Large intestine (tissue), 3 donors: ENCODE measurements at regions not wholly inside any gene's neighbourhood (a gene's known extent, or its start where the extent isn't known, plus 50 kb on each side); places are given as distances from the start of the nearest gene placed in this dataset.

Source experiments
- DNase-seq, 2 donors: peaks; one replicate each; pipeline versions ENCODE4 v3.0.0 to v3.0.0-alpha.2; 2013
- H3K27ac ChIP-seq: one replicate; pipeline ENCODE4 v1.5.1; 2013; ENCODE audit warnings: low read length
- H3K27me3 ChIP-seq: 2 replicates; pipeline ENCODE4 v1.6.1; 2013; ENCODE audit warnings: low read length; ENCODE audit not compliant: control insufficient read depth, insufficient read depth
- H3K36me3 ChIP-seq: 2 replicates; pipeline ENCODE4 v1.6.1; 2013; ENCODE audit warnings: low read length; ENCODE audit not compliant: control insufficient read depth, insufficient read depth
- H3K4me1 ChIP-seq: one replicate; pipeline ENCODE4 v1.6.1; 2013; ENCODE audit warnings: low read length; ENCODE audit not compliant: control insufficient read depth, insufficient read depth
- H3K4me3 ChIP-seq: one replicate; pipeline ENCODE4 v1.5.1; 2013; ENCODE audit warnings: low read length
- H3K9me3 ChIP-seq: one replicate; pipeline ENCODE4 v1.6.1; 2013; ENCODE audit warnings: mild to moderate bottlenecking, low read depth, low read length, moderate library complexity; ENCODE audit not compliant: control insufficient read depth
- WGBS: methylation state at CpG from one replicate; pipeline ENCODE4 v1.1.5; 2013; ENCODE audit warnings: low lambda C conversion rate; ENCODE audit not compliant: insufficient coverage; 5-methylcytosine and 5-hydroxymethylcytosine counted together

DNA sequence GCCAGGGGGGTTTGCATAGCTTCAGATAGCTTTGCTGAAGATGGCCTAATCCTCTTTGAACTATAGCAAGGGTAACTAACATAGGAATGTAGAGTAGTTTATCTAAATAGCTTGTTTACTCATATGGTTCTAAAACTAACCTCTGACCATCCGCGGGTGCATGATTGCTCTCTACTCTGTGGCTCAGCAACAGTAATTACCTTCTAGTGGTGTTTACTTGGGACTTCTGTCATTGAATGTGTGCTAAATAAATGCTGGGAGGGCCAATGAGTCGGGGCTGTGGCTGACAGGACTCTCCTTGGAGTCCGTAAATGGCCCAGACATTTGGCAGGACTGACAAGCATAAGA is 1461.9 kb downstream of the UQCRFS1 start:
- no CpG with 5 or more reads among the region's 4 CpGs for WGBS
- DNase-seq = no peak
- no peak overlapping the region for H3K27ac ChIP-seq
- no peak overlapping the region for H3K4me3 ChIP-seq
- no peaks in the 10 kb centered on the region for H3K27me3 ChIP-seq
- H3K4me1 ChIP-seq = no peaks in the 10 kb centered on the region
- peaks cover 3% of the 10 kb centered on the region for H3K9me3 ChIP-seq
- no peaks in the 10 kb centered on the region for H3K36me3 ChIP-seq

GRCh38 chr19:27750391-27751043 is 1462.4 kb downstream of the UQCRFS1 start:
- H3K27me3 ChIP-seq = no peaks in the 10 kb centered on the region
- no peak for DNase-seq
- H3K36me3 ChIP-seq = no peaks in the 10 kb centered on the region
- peaks cover 3% of the 10 kb centered on the region for H3K9me3 ChIP-seq
- no peak overlapping the region for H3K27ac ChIP-seq
- no peaks in the 10 kb centered on the region for H3K4me1 ChIP-seq
- no CpG with 5 or more reads among the region's 6 CpGs for WGBS
- no peak overlapping the region for H3K4me3 ChIP-seq

DNA sequence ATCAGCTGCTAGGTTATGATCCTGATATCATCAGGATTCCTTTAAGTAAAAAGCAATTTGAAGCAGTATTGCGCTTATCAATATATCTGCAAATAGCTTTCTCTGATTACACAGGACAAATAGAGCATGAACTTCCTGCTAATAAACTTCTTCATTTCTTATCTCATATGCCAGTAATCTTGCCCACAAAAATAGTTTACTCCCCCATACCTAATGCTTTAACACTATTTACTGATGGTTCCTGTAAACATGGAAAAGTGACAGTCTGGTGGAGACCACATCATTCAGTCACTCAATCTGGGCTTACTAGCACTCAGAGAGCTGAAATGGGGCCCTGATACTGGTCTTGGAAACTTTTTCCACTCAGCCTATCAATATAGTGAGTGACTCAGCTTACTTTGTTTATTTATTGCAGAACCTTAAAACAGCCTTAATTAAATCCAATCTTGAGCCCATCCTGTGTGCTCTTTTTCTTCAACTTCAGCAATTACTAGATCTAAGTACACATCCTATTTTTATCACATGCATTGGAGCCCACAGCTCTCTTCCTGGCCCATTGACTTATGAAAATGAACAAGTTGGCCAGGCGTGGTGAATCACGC is 1464.3 kb downstream of the UQCRFS1 start:
- H3K36me3 ChIP-seq = no peaks in the 10 kb centered on the region
- 100% methylated on average over 1 of the region's 3 CpGs for WGBS
- H3K27ac ChIP-seq = no peak overlapping the region
- no peaks in the 10 kb centered on the region for H3K4me1 ChIP-seq
- H3K9me3 ChIP-seq = peaks cover 3% of the 10 kb centered on the region
- H3K4me3 ChIP-seq = no peak overlapping the region
- DNase-seq = no peak
- H3K27me3 ChIP-seq = no peaks in the 10 kb centered on the region

DNA sequence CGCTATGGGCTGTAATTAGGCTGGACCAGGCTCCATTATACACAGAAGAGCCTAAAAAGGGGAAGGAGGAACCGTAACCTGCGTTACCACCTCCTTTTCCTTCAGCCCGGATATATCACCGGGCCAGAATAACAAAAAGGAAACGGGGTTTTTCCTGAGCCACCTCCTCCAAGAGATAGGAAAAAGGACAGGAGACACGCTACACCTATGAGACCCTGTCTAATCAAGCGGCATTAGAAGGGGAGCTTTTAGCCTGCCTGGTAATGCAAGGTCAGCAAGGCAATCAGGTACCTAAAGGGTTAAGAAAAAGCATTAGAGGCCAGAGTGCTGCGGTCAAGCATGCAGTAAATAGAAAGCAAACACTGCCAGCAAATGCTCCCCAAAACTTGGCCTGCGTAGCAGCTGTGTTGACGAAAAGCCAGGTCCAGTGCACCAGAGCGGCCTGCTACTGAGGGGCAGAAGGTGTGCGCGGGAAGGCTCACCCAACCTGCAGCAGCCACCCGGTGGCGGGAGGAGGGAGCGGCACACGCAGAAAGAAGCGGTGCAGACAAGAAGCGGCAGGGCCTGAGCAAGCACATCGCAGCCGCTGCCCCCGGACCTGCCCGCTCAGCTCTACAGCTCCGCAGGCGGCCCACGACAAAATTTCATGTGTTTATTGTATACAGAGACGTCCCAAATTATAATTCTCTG is 1466.1 kb downstream of the UQCRFS1 start:
- no peaks in the 10 kb centered on the region for H3K4me1 ChIP-seq
- H3K36me3 ChIP-seq = no peaks in the 10 kb centered on the region
- H3K9me3 ChIP-seq = peaks cover 3% of the 10 kb centered on the region
- 47% methylated on average over 3 of the region's 28 CpGs for WGBS
- no peak for DNase-seq
- no peak overlapping the region for H3K4me3 ChIP-seq
- H3K27ac ChIP-seq = no peak overlapping the region
- H3K27me3 ChIP-seq = no peaks in the 10 kb centered on the region

DNA sequence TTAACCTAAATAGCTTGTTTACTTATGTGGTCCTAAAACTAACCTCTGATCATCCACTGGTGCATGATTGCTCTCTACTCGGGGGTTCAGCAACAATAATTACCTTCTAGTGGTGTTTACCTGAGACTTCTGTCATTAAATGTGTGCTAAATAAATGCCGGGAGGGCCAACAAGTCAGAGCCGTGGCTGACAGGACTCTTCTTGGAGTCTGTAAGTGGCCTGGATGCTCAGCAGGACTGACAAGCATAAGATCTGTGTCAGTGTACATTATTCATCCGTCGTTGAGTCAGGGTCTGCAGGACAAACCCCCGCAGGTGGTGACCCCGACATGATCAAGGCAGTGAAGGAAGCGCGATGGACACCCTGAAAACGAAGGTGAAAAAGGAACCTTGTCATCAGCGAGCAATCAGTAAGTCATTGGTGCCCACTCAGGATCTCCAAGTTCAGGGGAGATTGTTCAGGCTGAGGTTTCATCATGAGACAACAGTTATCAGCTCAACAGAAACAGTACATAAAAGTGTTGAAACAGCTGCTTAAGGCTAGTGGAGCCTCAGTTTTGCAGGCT is 1466.9 kb downstream of the UQCRFS1 start:
- Histone ChIP-seq H3K27me3 (no peaks in the 10 kb centered on the region), H3K36me3 (no peaks in the 10 kb centered on the region), H3K4me1 (no peaks in the 10 kb centered on the region), H3K4me3 (no peak overlapping the region), H3K27ac (no peak overlapping the region), H3K9me3 (peaks cover 3% of the 10 kb centered on the region)
- no CpG with 5 or more reads among the region's 11 CpGs for WGBS
- no peak for DNase-seq

- H3K4me3 ChIP-seq = no peak overlapping the region
- no peaks in the 10 kb centered on the region for H3K36me3 ChIP-seq
- WGBS = no CpG with 5 or more reads among the region's 10 CpGs
- no peaks in the 10 kb centered on the region for H3K27me3 ChIP-seq
- no peaks in the 10 kb centered on the region for H3K4me1 ChIP-seq
- H3K9me3 ChIP-seq = peaks cover 3% of the 10 kb centered on the region
- H3K27ac ChIP-seq = no peak overlapping the region
- no peak for DNase-seq
Observed at GRCh38 chr19:27744926-27745768, 1467.8 kb downstream of the UQCRFS1 start.

GRCh38 chr19:27742041-27742440 is 1470.9 kb downstream of the UQCRFS1 start:
- Histone ChIP-seq H3K27ac (no peak overlapping the region), H3K9me3 (peaks cover 2% of the 10 kb centered on the region), H3K36me3 (no peaks in the 10 kb centered on the region), H3K4me3 (no peak overlapping the region), H3K4me1 (no peaks in the 10 kb centered on the region), H3K27me3 (no peaks in the 10 kb centered on the region)
- WGBS = no CpG with 5 or more reads among the region's 3 CpGs
- no peak for DNase-seq

DNA sequence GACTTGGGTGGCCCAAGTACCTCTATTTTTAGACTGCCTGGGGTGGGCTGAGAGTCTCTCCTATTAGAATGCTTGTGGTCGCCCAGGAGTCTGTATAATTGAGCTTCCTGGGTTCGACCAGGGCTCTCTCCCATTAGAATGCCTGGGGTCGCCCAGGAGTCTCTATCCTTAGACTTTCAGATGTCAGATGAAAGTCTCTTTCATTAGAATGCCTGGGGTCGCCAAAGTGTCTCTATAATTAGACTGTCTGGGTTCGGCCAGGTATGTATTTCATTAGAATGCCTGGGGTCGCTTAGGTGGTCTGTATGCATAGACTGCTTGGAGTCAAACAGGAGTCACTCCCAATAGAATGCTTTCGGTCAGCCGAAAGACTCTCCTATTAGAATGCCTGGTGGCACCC is 1471.7 kb downstream of the UQCRFS1 start:
- DNase-seq = no peak
- H3K36me3 ChIP-seq = no peaks in the 10 kb centered on the region
- no CpG with 5 or more reads among the region's 8 CpGs for WGBS
- no peaks in the 10 kb centered on the region for H3K27me3 ChIP-seq
- no peak overlapping the region for H3K27ac ChIP-seq
- H3K4me1 ChIP-seq = no peaks in the 10 kb centered on the region
- no peak overlapping the region for H3K4me3 ChIP-seq
- no peaks in the 10 kb centered on the region for H3K9me3 ChIP-seq

DNA sequence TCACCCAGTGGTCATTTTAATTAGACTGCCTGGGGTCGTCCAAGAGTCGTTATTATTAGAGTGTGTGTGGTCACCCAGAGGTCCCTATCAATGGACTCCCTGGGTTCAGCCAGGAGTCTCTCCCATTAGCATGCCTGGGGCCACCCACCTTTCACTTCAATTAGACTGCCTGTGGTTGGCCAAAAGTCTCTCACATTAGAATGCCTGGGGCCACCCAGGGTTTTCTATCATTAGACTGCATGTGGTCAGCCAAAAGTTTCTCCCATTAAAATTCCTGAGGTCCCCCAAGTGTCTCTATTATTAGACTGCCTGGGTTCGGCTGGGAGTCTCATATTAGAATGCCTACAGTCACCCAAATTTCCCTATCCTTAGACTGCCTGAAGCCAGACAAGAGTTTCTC is 1472.6 kb downstream of the UQCRFS1 start:
- no peaks in the 10 kb centered on the region for H3K27me3 ChIP-seq
- no peak overlapping the region for H3K27ac ChIP-seq
- H3K4me1 ChIP-seq = no peaks in the 10 kb centered on the region
- WGBS = no CpG with 5 or more reads among the region's 3 CpGs
- no peak for DNase-seq
- no peak overlapping the region for H3K4me3 ChIP-seq
- no peaks in the 10 kb centered on the region for H3K9me3 ChIP-seq
- H3K36me3 ChIP-seq = no peaks in the 10 kb centered on the region

DNA sequence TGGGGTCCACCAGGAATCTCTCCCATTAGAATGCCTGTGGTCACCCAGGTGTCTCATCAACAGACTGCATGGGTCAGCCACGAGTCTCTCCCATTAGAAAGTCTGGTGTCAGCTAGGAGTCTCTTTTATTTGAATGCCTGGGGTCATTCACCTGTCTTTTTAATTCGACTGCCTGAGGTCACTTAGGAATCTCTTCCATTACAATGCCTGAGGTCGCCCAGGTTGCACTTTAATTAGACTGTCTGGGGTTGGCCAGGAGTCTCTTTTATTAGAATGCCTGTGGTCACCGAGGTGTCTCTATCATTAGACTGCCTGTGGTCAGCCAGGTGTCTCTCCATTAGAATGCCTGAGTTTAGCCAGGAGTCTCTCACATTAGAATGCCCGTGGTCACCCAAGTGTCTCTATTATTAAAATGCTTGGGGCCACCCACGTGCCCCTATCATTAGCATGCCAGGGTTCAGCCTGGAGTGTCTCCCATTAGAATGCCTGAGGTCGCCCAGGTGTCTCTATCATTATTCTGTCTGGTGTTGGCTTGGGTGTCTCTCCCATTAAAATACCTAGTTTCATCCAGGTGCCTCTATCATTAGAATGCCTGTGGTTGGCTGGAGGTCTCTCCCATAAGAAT is 1474.3 kb downstream of the UQCRFS1 start:
- no peaks in the 10 kb centered on the region for H3K9me3 ChIP-seq
- H3K36me3 ChIP-seq = no peaks in the 10 kb centered on the region
- no peak for DNase-seq
- no peaks in the 10 kb centered on the region for H3K27me3 ChIP-seq
- H3K4me3 ChIP-seq = no peak overlapping the region
- no peaks in the 10 kb centered on the region for H3K4me1 ChIP-seq
- WGBS = no CpG with 5 or more reads among the region's 7 CpGs
- H3K27ac ChIP-seq = no peak overlapping the region
